HG03135 (cell line): ENCODE measurements at regions not wholly inside any gene's neighbourhood (a gene's known extent, or its start where the extent isn't known, plus 50 kb on each side); places are given as distances from the start of the nearest gene placed in this dataset.

Experiments
- ATAC-seq: cut with Tn5 transposase; IDR thresholded peaks from one replicate; pipeline ENCODE4 v1.9.1; 2021; ENCODE audit warnings: mild to moderate bottlenecking, moderate library complexity; ENCODE audit not compliant: unreplicated experiment

GRCh38 chr13:27367570-27367969 is 56.8 kb upstream of the GTF3A start:
- ATAC-seq = no peak

- ATAC-seq = no peak
Measured at GRCh38 chr13:27370305-27370872, 54.0 kb upstream of the GTF3A start.

GRCh38 chr13:27371932-27372331 is 52.5 kb upstream of the GTF3A start:
- no peak for ATAC-seq

DNA sequence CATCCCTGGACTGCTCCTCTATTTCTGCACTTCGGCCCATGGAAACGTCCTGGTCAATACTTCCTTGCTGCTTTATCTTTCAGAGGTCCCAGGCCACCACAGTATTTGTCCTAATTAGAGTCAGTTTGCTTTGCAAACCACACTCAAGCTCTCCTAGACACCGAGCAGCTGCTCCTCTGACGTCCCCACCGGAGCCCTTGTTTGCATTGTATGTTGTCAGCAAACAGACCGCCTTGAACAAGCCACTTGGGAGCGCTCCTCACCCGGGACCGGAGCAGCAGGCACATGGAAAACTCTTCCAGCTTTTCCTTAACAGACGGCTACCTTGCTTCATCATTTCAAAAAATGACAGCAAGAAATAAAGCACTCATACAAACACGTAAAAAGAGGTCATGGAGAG is 51.5 kb upstream of the GTF3A start:
- no peak for ATAC-seq

- ATAC-seq = no peak
Measured at GRCh38 chr13:27374126-27374613, 50.2 kb upstream of the GTF3A start.
